Heart left ventricle (tissue), 13 donors: ENCODE measurements at regions not wholly inside any gene's neighbourhood (a gene's known extent, or its start where the extent isn't known, plus 50 kb on each side); places are given as distances from the start of the nearest gene placed in this dataset.

Experiments used
- POLR2A ChIP-seq, 2 donors: fragments of 450-650 bp; IDR thresholded peaks; one replicate each; pipeline ENCODE4 v1.6.1; 2017; ENCODE audit warnings: antibody characterized with exemption in 2 of 2, mild to moderate bottlenecking in 2 of 2, moderate library complexity in 2 of 2
- TF ChIP-seq, protein P1 (sequence below), 12 donors: fragments of 200-600 bp; sonication (generic) in 4 of 12; IDR thresholded peaks; one replicate each; pipeline versions ENCODE4 v1.5.0 to v1.8.0; 2018 to 2022; ENCODE audit warnings: antibody characterized with exemption in 12 of 12, mild to moderate bottlenecking in 5 of 12
- donor health status: ischemic (EF 13 %, LVEDD 7.1; RV severe dilation, severe dysfunction).
- donor health status: DM: no; HTN: yes; CAD: no.
- donor health status: DM: no; HTN: no; CAD: no.
- donor health status: ischemic (EF 25% LVEDD 6.9; RV normal size, moderate dysfunction).
- donor health status: ischemic (EF 25% LVEDD 5.7; RV mildly dilated, moderate dysfunction).
- donor health status: ischemic (EF 35%, LVEDD 5.7; RV mildly dilated, moderate dysfunction).
- donor health status: nonischemic (EF 11% LVEDD 7.7; RV severe dilation, severe dysfunction).
- donor health status: DM: yes; HTN: yes; CAD: no.
- donor health status: PGD.
- donor health status: ischemic (EF 29% LVEDD 5.4; RV normal size, mild dysfunction).
- donor health status: nonischemic (EF 23%, LVEDD 6.1; RV moderate dilation, normal function).

DNA sequence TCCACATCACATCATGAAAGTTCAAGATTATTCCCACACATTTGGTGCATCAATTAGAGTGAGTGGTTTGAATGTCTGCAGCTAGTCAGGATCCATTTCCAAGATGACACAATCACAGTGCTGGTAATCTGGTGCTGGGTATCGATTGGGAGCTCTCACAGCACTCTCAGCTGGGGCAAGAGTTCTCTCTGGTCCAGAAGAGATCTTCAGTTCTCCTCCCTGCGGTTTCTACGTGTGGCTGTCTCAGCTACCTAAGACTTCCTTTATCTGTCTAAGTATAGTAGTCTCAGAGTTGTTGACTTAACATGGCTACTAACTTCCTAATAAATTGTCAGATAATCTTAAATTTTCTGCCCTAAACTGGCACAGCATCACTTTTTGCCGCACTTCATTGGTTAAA is 358.0 kb upstream of the BRINP3 start:
- TF ChIP-seq, protein P1, sequence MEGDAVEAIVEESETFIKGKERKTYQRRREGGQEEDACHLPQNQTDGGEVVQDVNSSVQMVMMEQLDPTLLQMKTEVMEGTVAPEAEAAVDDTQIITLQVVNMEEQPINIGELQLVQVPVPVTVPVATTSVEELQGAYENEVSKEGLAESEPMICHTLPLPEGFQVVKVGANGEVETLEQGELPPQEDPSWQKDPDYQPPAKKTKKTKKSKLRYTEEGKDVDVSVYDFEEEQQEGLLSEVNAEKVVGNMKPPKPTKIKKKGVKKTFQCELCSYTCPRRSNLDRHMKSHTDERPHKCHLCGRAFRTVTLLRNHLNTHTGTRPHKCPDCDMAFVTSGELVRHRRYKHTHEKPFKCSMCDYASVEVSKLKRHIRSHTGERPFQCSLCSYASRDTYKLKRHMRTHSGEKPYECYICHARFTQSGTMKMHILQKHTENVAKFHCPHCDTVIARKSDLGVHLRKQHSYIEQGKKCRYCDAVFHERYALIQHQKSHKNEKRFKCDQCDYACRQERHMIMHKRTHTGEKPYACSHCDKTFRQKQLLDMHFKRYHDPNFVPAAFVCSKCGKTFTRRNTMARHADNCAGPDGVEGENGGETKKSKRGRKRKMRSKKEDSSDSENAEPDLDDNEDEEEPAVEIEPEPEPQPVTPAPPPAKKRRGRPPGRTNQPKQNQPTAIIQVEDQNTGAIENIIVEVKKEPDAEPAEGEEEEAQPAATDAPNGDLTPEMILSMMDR (IDR thresholded peaks at IDR 0.05): no peak
- TF ChIP-seq POLR2A (IDR thresholded peaks at IDR 0.05): no peak
